DND-41 (cell line): ENCODE measurements at regions not wholly inside any gene's neighbourhood (a gene's known extent, or its start where the extent isn't known, plus 50 kb on each side); places are given as distances from the start of the nearest gene placed in this dataset.
"Not testable (repeated sequence)": the region's sequence is repeated elsewhere in the genome, so short reads cannot be mapped to it uniquely, and the experiment has no call there.

Experiments
- ATAC-seq: fragments of 200-7000 bp; cut with Tn5 transposase; 3 replicates; pipeline ENCODE4 v1.9.1; 2021; ENCODE audit warnings: low read depth; ENCODE audit not compliant: insufficient read depth
- DNase-seq: peaks from one replicate; pipeline ENCODE4 v3.0.0-alpha.2; 2020
- H2AFZ ChIP-seq: 2 replicates; pipeline ENCODE4 v1.6.0; 2012; ENCODE audit warnings: low read depth, low read length
- H3K27ac ChIP-seq: 2 replicates; pipeline ENCODE4 v1.5.1; 2012; ENCODE audit warnings: low read length, inconsistent platforms
- H3K27me3 ChIP-seq: fragments of 200-600 bp; sonication (generic); 2 replicates; pipeline ENCODE4 v1.6.0; 2012; ENCODE audit warnings: low read length, mild to moderate bottlenecking, inconsistent platforms; ENCODE audit not compliant: insufficient read depth, poor library complexity
- H3K36me3 ChIP-seq: 2 replicates; pipeline ENCODE4 v1.5.1; 2012; ENCODE audit warnings: low read length, inconsistent platforms; ENCODE audit not compliant: insufficient read depth
- H3K4me1 ChIP-seq: 2 replicates; pipeline ENCODE4 v1.5.1; 2012; ENCODE audit warnings: mild to moderate bottlenecking, low read length; ENCODE audit not compliant: insufficient read depth
- H3K4me2 ChIP-seq: 2 replicates; pipeline ENCODE4 v1.6.0; 2012; ENCODE audit warnings: mild to moderate bottlenecking, moderate library complexity, low read length, inconsistent platforms; ENCODE audit not compliant: insufficient read depth
- H3K4me3 ChIP-seq, 2 experiments: fragments of 200-600 bp in 1 of 2; shearing (Covaris generic) in 1 of 2; 2 replicates each; pipeline ENCODE4 v1.5.1; 2012 to 2016; ENCODE audit warnings: inconsistent platforms in 2 of 2, low read length in 2 of 2, mild to moderate bottlenecking in 2 of 2, low read depth in 1 of 2, moderate library complexity in 1 of 2
- H3K79me2 ChIP-seq: 2 replicates; pipeline ENCODE4 v1.6.0; 2012; ENCODE audit warnings: low read length, inconsistent platforms; ENCODE audit not compliant: insufficient read depth
- H3K9ac ChIP-seq: 2 replicates; pipeline ENCODE4 v1.6.0; 2012; ENCODE audit warnings: low read depth, mild to moderate bottlenecking, inconsistent platforms, low read length, moderate library complexity
- H3K9me3 ChIP-seq: 2 replicates; pipeline ENCODE4 v1.5.1; 2012; ENCODE audit warnings: low read length, moderate library complexity, mild to moderate bottlenecking, inconsistent platforms; ENCODE audit not compliant: insufficient read depth, severe bottlenecking
- H4K20me1 ChIP-seq: 2 replicates; pipeline ENCODE4 v1.6.0; 2012; ENCODE audit warnings: low read length; ENCODE audit not compliant: insufficient read depth
- CTCF ChIP-seq: IDR thresholded peaks from 2 replicates; pipeline ENCODE4 v1.5.1; 2012; ENCODE audit warnings: borderline replicate concordance, low read length, moderate library complexity, mild to moderate bottlenecking; ENCODE audit not compliant: poor library complexity, severe bottlenecking; ENCODE audit errors: extremely low read depth
- EZH2 ChIP-seq: IDR thresholded peaks from 3 replicates; pipeline ENCODE4 v1.6.1; 2012; ENCODE audit warnings: borderline replicate concordance, low read depth, mild to moderate bottlenecking, moderate library complexity, low read length, inconsistent platforms; ENCODE audit not compliant: severe bottlenecking

DNA sequence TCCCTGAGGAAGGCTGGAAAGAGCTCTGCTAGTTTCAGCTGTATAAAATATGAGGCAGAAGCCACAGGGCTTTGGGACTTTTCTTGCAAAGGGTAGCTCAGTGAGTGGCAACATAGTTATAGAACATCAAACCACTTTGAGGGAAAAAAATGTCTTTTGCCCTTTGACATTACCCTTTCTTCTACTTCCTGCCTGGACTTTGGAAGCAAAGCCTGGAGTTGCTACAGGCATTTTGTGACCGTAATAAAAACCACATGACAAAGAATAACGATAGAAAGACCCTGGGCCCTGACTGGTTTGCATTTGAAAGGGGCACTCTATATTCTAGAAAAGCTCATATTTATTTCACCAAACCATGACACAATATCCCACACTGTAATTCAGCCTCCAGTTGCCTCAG is 440.9 kb downstream of the DIRAS2 start:
- no peak for ATAC-seq
- H3K79me2 ChIP-seq, result no peaks in the 10 kb centered on the region
- TF ChIP-seq EZH2 (no peak), CTCF (no peak)
- no peak overlapping the region for H2AFZ ChIP-seq
- no peaks in the 10 kb centered on the region for H3K27me3 ChIP-seq
- no peaks in the 10 kb centered on the region for H3K9me3 ChIP-seq
- H4K20me1 ChIP-seq, result no peaks in the 10 kb centered on the region
- H3K27ac ChIP-seq, result no peak overlapping the region
- no peak overlapping the region for H3K4me3 ChIP-seq
- no peaks in the 10 kb centered on the region for H3K36me3 ChIP-seq
- no peak overlapping the region for H3K9ac ChIP-seq
- no peak for DNase-seq
- H3K4me1 ChIP-seq, result no peaks in the 10 kb centered on the region
- no peak overlapping the region for H3K4me2 ChIP-seq

GRCh38 chr9:90204128-90204831 is 438.3 kb downstream of the DIRAS2 start:
- no peaks in the 10 kb centered on the region for H3K36me3 ChIP-seq
- H4K20me1 ChIP-seq, result no peaks in the 10 kb centered on the region
- H3K4me1 ChIP-seq, result no peaks in the 10 kb centered on the region
- no peak overlapping the region for H2AFZ ChIP-seq
- no peak overlapping the region for H3K27ac ChIP-seq
- ATAC-seq (no peak), DNase-seq (no peak)
- no peak overlapping the region for H3K4me3 ChIP-seq
- H3K9ac ChIP-seq, result no peak overlapping the region
- no peak for TF ChIP-seq EZH2
- no peak for TF ChIP-seq CTCF
- no peaks in the 10 kb centered on the region for H3K79me2 ChIP-seq
- H3K27me3 ChIP-seq, result no peaks in the 10 kb centered on the region
- no peak overlapping the region for H3K4me2 ChIP-seq
- no peaks in the 10 kb centered on the region for H3K9me3 ChIP-seq

DNA sequence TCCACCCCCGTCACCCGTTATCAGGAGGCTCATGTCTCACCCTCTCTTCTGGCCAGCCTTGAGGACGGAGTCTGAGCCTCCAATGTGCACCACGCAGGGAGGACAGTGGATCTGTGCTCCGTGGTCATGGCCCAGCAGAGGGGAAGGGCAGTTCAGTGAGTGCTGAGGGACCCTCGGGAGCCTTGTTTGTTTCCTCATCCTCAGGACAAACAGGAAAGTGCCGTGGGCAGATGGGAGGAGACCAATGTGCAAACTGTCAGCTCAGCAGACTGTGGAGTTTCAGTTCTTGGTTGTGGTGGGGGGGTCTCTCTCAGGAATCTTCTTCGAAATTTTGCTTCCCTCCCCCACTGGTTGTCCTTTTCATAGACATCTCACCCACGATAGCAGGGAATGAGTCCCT is 429.6 kb downstream of the DIRAS2 start:
- H3K9ac ChIP-seq, ATAC-seq, H3K4me1 ChIP-seq, H3K27ac ChIP-seq, H3K4me2 ChIP-seq, H3K79me2 ChIP-seq, H3K36me3 ChIP-seq, H3K4me3 ChIP-seq, H2AFZ ChIP-seq, H3K27me3 ChIP-seq, DNase-seq, H3K9me3 ChIP-seq, H4K20me1 ChIP-seq: not testable (repeated sequence)

- TF ChIP-seq CTCF, result no peak
- TF ChIP-seq EZH2, result no peak
- H3K4me1 ChIP-seq, result no peaks in the 10 kb centered on the region
- no peak overlapping the region for H3K4me2 ChIP-seq
- no peak overlapping the region for H2AFZ ChIP-seq
- no peak for ATAC-seq
- no peak overlapping the region for H3K9ac ChIP-seq
- H4K20me1 ChIP-seq, result no peaks in the 10 kb centered on the region
- H3K36me3 ChIP-seq, result no peaks in the 10 kb centered on the region
- H3K27me3 ChIP-seq, result no peaks in the 10 kb centered on the region
- no peak for DNase-seq
- H3K9me3 ChIP-seq, result no peaks in the 10 kb centered on the region
- no peak overlapping the region for H3K27ac ChIP-seq
- no peak overlapping the region for H3K4me3 ChIP-seq
- H3K79me2 ChIP-seq, result no peaks in the 10 kb centered on the region
Observed at GRCh38 chr9:90219548-90220118, 423.0 kb downstream of the DIRAS2 start.

DNA sequence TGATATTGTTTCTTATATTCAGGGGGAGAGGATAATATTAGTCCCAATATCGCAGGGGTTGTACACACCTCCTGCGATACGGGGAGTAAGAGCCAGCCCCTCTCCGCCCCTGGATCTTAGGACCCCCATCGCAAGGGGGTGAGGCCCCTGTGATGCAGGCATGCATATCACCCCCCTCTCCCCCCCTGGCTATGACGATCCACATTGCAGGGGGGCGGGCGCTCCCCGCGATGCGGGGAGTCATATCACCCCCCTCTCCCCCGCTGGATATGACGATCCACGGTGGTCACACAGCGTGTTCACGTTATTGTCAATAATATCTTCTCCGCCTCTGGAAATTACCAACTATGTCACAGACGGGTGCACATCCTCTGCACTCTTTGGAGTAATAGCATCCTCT is 420.7 kb downstream of the DIRAS2 start:
- not testable (repeated sequence) for DNase-seq, H3K9me3 ChIP-seq, H3K4me2 ChIP-seq, H2AFZ ChIP-seq, H3K4me3 ChIP-seq, H3K27ac ChIP-seq, H3K36me3 ChIP-seq, ATAC-seq, H3K4me1 ChIP-seq, H3K79me2 ChIP-seq, H3K27me3 ChIP-seq, H3K9ac ChIP-seq, H4K20me1 ChIP-seq
